ENCODE measurements at regions not wholly inside any gene's neighbourhood (a gene's known extent, or its start where the extent isn't known, plus 50 kb on each side); places are given as distances from the start of the nearest gene placed in this dataset.

DNA sequence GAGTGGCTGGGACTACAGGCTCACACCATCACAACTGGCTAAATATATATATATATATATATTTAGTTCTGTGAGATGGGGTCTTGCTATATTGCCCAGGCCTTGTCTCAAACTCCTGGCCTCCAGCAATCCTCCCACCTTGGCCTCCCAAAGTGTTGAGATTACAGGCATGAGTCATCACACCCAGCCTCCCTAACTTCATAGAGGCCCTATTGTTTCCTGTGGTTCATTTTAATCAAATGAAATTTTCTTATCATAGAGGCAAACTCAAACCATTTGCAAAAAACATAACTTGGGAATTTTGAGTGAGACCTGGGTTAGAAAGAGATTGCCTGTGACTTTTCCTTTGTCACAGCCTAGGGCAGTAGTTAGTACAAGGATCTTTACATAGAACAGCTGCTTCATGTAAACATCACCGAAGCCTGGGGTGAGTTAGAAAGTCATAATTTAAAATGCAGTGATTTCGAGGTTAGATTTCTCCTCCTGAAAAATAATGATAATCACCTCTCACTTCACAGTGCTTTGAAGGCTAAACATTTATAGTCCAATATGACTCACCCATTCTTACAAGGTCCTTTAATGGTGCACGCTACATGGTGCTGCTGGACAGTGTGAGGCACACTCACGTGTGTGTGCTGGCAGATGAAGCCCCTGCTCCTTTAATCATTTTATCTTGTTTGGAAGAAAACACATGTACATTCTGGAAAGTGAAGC lies 188.9 kb downstream of the RHOU start:
- DNase-seq, result no peak

DNA sequence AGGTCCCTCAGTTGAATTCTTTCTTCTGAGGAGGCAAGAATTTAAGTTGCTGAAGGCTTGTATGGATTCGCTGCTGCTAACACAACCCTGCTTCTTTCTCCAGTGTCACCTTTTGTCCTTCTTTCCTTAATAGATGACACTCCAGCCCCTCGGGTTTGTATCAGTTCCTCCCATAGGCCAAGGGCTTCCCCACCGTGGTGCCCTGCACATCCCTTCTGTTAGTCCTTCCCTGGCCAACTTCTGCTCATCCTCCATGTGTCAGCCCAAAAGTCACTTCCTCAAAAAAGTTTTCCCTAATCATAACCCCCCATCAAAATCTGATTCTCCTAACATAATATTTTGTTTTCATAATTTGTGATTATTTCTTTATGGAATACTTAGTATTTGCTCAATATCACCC lies 190.4 kb downstream of the RHOU start:
- no peak for DNase-seq

DNA sequence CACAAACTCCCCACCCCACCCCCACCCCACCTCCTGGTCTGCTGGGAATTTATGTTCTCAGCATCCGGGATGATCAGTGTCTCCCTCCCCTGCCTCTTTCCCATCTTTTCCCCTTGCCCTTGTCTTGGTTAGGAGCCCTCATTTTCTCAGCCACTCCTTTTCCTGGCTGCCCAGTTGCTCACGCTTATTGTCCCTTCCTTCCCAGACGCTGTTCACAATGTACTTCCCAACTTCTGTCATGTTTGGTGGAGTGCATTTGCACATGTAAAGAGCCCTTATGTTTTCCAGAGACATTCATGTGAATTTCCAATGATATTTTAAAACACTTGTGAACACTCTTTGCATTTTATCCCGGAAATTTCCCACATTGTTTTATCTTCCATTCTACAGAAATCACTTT lies 192.1 kb downstream of the RHOU start:
- DNase-seq, result no peak

DNA sequence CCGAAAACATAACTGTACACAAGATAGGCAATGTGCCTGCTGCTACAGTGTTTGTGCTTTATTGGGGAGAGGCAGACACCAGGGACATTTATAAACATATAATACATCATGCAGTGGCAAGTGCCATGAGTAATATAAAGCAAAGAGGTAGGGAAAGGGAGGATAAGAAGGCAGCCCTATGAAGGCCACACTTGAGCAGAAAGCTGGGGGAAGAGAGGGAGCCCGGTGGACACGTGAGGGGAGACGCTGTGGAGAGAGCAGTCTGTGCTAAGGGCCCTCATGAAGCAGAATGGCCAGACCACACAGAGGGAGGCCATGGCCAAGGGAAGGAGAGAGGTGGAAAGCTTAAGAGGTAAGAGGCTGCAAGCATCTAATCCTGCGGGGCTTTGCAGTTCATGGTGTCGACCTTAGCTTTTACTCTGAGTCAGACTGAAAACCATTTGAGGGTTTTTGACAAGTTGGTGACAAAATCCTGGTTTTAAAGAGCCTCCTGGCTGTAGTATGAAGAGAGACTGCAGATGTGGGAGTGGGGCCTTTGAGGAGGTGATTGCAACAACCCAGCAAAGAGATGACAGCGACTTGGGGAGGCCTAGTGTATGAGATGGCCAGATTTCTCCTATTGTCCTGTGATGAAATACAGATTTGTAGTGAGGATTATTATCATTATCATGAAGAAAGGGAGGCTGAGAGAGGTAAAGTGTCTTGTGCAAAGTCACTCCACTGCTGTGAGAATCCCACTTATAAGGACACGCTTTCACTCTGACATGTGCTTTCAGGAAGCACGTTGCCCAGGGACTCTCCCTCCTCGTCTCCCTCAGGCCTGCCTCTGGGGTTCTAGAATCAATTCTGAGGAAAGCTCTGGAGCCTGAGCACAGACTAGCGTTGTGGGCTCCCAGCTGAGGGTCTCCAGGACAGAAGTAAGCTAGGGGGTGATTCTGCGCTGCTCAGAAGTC lies 192.9 kb downstream of the RHOU start:
- DNase-seq, result no peak

DNA sequence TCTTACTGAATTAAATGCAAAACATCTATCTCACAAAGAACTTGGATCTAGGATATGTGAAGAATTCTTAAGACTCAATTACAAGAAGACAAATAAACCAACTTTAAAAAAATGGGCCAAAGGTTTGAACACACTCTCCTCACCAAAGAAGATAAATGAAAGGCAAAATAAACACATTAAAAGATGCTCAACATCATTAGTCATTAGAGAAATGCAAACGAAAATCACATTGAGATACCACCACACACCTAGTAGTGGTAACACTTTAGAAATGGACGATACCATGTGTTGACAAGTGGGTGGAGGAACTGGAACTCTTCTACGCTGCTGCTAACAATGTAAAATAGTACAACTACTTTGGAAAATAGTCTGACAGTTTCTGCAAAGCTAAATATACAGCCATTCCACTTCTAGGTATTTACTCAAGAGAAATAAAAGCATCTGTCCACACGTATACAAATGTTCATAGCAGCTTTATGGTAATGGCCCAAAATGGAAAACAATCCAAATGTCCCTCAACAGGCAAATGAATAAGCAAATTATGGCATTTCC lies 194.3 kb downstream of the RHOU start:
- DNase-seq, result no peak

DNA sequence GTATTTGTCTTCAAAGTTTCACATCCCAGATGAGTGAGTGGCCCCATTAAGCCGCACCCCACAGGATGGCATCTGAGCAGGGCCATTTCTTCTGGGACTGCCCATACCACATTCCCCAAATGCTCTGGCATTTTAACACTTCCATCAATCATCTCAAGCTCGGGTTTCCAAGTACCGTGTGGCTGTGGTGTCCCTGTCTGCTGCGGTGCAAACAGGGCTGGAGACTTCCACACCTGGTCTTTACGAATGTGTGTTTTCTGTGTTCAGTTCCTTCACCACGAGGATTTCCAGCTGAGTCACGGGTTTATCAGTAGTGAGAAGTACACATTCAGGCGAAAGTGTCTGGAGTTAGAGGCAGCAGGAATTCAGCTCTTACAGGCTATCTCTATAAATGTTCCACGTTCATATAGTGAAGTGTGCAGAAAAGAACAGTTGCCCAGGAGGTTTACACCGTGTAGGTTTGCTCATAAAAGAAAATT lies 195.2 kb downstream of the RHOU start:
- peak; percentile 37 for DNase-seq

DNA sequence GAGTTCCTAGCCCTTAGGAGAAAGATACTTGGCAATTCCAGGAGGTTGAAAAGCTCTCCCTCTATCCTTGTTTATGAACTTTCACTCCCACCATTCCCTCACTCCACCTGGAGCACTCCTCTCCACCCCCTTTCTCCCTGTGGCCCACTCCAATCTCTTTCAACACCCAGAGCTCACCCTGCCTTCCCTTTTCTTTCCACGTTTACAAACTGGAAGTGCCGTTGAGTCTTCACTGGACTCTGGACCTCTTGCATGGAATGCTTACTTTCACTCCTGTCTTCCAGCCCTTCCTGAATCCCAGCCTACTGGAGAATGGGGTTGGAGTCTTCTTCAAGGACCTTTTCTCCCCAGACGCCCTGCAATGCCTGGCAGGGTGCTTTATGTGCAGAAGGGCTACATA lies 198.5 kb downstream of the RHOU start:
- DNase-seq, result no peak

DNA sequence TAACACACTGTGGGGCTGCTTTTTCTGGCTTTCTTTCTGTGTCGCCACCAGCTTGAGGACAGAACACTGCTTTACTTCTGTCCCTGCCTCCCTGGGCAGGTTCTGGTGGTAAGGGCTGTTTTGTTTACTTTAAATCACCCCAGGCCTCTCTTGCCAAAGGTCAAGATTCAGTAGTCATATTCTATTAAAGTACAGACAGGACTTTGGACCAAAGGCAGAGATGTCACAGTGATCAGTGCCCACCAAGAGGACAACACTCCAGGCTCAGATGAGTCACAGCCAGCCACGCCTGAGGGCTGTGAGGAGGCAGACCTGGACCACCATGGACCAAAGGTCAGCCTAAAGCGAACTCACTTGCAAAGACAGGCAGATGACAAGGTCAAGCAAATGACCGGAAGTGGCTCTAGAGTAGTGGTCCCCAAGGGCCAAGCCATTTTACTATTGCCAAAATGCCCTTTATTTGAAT lies 200.0 kb downstream of the RHOU start:
- DNase-seq, result no peak

DNA sequence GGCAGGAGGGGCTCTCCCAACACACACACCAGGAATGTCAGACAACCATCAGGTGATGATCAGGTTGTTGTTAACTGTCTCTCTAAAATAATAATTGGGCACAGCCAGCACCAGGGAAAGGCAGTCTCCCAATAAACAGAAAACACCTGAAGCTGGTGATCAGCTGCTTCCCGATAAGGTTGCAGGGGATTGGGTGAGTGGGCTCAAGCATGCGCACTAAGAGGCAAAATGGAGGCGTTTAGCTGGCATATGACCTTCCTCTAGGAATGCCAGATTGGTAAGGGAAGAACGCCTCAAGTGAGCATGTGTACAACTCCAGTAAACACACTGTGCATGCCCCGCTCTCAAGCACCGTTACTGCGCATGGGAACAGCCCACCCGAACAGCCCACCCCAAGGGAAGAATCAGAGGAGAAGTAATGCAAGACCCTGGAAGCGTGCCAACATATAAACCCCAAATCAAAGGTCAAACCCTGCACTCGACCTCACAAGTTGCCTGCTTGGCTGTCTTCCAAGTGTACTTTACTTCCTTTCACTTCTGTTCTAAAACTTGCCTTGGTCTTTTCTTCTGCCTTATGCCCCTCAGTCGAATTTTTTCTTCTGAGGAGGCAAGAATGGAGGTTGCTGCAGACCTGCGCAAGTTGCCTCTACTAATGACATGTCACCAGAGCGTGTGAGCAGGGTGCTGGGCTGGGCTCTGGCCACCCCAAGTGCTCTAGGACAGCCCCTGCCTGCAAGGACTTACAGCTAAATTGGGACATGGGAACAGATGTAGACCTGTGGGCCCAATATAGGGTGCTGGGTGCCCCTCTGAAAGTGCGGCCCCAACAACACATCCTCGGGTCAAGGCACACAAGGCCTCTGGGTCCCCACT lies 200.8 kb downstream of the RHOU start:
- DNase-seq, result peak; percentile 43

DNA sequence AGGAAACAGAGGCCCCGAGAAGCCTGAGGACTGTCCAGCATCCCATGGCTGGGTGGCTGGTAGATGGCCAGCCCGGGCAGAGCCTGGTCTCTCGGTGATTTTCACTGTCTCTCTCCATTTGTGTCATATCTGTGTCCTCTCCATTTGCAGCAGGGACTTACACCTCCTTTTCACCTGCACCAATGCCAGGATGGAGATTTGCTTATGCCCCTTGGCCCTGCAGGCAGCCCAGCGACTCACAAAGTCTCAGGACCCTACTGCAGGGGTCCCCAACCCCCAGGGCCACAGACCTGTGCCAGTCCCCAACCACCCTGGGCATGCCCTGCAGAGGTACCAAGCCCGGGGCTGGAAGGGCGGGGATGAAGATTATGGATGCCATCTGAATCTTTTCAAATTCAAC lies 201.6 kb downstream of the RHOU start:
- DNase-seq, result no peak

DNA sequence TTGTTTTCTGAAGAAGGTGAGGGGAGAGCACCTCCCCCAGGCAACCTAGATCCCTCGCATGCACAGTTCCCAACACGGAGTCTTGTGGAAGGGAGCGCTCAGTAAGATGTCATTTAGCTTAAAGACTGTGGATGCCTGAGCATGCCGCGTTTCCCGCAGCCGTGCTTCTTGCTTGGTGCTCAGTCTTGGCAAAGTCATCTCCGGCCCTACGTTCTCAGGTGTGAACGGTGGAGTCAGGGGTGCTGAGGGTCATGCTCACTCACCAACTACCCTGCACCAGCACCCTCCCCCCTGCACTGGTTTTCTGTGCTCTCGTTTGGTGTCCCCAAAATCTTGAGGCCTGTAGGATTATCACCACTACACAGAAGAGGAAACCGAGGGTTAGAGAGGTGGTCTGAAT lies 202.1 kb downstream of the RHOU start:
- DNase-seq, result no peak

DNA sequence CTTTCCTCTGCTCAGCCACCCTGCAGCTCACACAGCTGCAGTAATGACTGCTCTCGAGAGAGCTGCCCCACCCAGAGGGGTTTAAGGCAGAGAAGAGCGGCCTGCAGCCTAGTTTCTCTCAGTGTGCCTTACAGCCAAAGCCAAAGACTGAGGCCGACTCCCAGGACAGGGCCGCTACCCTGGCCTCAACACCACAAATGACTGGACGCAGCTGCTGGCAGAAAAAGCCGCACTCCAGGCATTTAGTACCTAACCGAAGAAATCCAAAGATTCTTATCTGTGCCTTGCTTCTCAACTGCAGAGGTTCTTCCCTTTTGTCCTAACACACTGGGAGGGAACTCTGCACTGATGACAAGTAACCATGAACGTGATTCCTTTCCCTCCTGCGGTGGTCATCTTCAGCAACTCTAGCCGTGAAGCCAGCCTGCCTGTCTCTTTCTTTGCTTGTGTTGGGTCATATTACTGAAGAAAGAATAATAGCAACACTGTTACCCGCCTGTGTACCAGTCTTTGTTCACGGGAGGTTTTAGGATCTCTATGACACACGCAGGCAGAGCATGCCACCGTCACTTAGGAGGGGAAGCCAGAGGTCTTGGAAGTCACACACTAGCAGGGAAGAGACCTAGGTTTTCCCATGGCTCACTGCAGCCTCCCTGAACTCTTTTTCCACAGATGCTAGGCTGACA lies 202.7 kb downstream of the RHOU start:
- no peak for DNase-seq

DNA sequence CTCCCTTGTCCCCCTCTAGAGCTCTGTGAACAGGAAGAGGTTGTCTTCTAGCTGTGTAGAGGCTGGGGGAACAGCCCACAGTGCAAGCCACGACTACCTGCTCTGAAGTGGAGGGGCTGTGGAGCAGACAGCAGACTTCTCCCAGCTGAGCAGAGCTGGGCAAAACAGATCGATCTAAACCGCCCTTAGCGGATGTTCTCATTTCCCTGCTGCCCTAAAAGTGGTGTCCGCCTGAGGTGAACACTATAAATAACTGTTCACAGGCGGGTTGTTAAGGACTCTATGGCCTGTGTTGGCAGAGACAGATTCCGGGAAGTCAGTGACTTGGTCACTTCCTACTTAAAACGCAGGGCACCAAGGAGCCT lies 203.2 kb downstream of the RHOU start:
- no peak for DNase-seq

DNA sequence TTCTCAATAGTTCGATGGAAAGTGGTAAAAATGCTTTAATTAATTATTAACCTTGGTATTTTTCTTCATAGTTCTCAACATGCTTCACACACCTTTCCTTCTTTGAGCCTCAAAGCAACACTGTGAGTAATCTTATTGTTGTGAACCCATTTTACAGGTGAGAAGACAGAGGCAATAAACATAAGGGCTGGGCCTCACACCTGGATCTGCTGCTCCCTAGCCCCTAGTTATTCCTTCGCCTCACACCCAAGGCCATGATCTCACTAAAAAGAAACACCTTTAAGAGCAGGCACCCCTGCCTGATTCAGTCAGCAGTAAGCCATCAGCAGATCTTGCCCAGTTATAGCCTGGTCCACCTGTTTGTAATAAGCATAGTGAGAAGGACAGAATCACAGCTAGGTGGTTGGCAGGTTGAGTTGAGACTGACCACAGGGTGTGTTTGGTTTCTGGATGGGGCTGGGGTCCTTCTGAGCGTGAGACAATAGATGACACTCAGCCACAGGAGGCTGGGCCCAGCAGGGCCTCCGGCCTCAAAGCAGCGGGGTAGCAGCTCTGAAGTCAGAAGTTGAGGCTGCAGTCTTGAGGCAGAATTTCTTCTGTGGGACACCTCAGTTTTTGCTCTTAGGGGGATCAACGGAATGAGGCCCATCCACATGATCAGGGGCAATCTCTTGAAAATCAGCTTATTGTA lies 203.9 kb downstream of the RHOU start:
- DNase-seq, result no peak

DNA sequence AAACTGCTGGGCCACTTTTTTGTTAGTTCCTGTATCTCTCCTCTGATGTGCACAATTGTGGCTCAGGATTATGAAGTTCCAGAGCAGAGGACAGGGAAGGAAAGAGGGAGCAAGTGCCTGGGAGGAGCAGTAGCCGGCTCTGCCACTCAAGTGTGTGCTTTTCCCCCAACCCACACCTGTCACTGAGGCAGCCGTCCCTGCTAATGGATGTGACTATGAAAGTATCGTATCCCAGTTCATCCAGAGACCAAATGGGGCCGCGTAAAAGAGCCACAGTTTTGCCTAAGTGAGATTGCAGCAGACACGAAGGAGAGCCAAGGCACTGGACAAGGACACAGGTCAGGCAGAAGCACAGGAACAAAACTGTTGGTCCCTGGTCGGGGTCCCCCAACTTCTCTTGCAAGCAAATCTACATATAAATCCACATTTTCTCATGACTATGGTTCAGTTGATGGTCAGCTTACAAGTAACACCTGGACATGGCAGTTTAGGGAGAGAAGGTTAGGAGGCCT lies 204.7 kb downstream of the RHOU start:
- no peak for DNase-seq

DNA sequence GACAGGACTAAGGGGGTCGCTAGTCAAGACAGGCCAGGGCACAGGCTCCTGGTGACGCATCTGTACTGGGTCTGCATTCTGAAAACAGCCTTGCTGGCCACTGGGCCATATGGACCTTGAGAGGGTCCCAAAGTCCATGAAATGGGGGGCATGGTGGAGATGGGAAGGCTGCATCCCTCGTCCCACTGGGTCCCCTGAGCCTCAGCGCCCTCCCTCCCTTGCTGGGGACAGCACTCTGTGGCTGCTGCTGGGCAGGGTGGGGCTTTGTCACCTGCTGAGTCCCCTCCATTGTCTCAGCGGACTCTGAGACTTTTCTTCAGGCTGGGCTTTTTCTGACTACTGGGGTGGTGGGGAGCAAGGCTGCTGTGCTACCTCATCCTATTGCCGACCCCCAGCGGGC lies 205.2 kb downstream of the RHOU start:
- no peak for DNase-seq

DNA sequence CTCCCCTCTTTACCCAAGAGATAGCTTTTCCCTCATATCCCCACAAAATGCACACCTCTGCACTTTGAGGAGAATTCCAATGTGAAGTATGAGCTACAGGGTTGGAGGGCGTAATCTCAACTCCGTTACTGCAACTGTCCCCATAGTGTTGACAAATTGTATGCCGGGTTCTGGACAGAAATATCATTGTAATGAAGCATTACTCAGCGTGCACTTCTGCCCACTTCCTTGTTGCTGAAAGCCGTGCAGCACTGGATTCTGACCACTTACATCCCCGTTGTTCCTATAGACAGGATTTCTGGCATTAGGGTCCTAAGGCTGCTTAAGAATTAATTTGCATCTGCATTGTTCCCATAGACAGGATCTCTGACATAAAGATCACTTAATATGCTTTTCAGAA lies 205.6 kb downstream of the RHOU start:
- no peak for DNase-seq

DNA sequence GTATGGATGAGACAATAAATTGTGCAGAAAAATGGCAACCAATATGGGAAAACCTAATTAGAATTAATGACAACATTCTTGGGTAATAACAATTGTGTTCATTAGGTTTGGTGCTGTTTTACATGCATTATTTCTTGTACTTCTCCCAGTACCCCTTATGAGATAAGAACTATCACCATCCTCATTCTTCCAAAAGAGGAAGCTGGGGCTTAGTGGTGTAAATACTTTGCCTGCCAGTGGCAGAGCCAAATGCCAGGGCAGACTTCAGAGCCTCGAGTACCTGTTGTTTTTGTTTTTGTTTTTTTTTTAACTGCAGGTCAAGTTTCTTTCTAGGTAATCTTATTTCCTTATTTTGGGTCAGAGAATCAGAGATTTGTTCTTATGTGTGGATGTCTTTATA lies 206.4 kb downstream of the RHOU start:
- peak; percentile 49 for DNase-seq

DNA sequence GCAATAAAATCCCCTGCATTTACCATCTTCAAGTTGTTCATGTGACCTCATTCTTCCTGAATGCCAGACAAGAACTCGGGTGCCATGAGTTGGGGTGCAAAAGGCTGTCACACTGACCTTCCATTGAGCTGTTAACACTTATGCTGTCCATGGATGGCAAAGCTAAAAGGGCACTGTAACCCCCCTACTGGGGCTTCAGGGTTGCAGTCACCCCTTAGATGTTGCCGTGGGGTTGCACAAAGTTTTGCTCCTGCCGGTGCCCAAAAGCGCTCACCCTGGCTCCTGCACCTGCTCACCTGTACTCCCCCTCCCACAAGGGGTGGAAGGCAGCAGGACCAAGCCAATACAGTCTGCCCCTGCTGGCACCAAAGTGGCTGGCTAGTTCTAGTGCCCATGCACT lies 208.2 kb downstream of the RHOU start:
- DNase-seq, result no peak

DNA sequence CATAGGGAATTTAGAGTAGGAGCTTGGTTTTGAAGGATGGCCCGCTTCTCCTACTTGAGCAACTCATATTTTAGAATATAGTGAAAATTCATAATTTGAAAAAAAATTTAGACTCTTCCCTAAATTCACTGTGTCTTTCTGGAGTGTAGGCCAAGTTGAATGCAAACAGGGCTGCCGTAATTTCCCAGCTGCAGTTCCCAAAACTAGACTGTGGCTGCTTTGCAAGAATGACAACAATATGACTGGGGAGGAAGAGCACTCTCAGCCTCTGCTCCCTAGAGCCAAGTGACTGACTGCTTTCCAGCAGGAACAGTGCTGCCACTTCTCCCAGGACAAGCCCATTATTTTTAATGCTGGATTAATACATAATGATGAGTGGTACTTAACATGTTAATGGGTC lies 209.0 kb downstream of the RHOU start:
- no peak for DNase-seq

DNA sequence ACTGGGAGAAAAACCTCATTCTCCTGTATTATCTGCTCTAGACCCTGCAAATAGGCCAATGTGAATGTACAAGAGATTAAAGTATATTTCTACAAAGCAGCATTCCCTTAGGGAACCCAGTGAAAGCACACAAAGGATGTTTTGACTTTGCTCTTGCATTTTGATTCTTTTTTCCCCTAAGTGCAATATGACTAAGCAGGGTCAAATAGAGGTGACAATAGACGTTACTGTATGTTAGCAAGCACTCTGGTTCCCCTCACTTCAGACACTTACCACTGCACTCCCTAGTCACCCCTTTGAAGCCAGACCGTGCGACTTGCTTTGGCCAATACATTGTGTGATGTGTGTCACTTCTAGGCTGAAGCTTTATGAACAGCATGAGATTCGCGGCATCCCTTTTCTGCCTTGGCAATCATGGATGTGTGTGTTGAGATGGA lies 209.7 kb downstream of the RHOU start:
- no peak for DNase-seq
